T-helper 1 cell treated with Interleukin-12 subunit alpha and Interleukin-12 subunit beta and Interleukin-4 antibody, amounts not matched to agents 30 μg/mL and 1 μg/mL, for 36 hours (primary cell): ENCODE measurements at regions not wholly inside any gene's neighbourhood (a gene's known extent, or its start where the extent isn't known, plus 50 kb on each side); places are given as distances from the start of the nearest gene placed in this dataset.

Experiments used
- H3K27ac Mint-ChIP-seq: one replicate; pipeline ENCODE4 v1.8.0; 2021; ENCODE audit warnings: mild to moderate bottlenecking, mixed read lengths
- H3K27me3 Mint-ChIP-seq: one replicate; pipeline ENCODE4 v1.8.0; 2021; ENCODE audit warnings: low read depth, mixed read lengths
- H3K36me3 Mint-ChIP-seq: one replicate; pipeline ENCODE4 v1.8.0; 2021; ENCODE audit warnings: low read depth, mixed read lengths
- H3K4me1 Mint-ChIP-seq: one replicate; pipeline ENCODE4 v1.8.0; 2021; ENCODE audit warnings: low read depth, mixed read lengths
- H3K4me3 Mint-ChIP-seq: one replicate; pipeline ENCODE4 v1.8.0; 2021; ENCODE audit warnings: mild to moderate bottlenecking, moderate library complexity, mixed read lengths
- H3K9me3 Mint-ChIP-seq: one replicate; pipeline ENCODE4 v1.8.0; 2021; ENCODE audit warnings: mixed read lengths

GRCh38 chr3:29215948-29216347 is 64.9 kb upstream of the RBMS3 start:
- H3K4me1 Mint-ChIP-seq = peaks cover 9% of the 10 kb centered on the region
- H3K36me3 Mint-ChIP-seq = peaks cover 2% of the 10 kb centered on the region
- H3K27ac Mint-ChIP-seq = no peak overlapping the region
- no peak overlapping the region for H3K4me3 Mint-ChIP-seq
- H3K9me3 Mint-ChIP-seq = peaks cover 13% of the 10 kb centered on the region
- H3K27me3 Mint-ChIP-seq = no peaks in the 10 kb centered on the region

- no peaks in the 10 kb centered on the region for H3K27me3 Mint-ChIP-seq
- H3K9me3 Mint-ChIP-seq = no peaks in the 10 kb centered on the region
- peaks cover 1% of the 10 kb centered on the region for H3K36me3 Mint-ChIP-seq
- H3K27ac Mint-ChIP-seq = no peak overlapping the region
- no peak overlapping the region for H3K4me3 Mint-ChIP-seq
- peaks cover 1% of the 10 kb centered on the region for H3K4me1 Mint-ChIP-seq
Measured at GRCh38 chr3:29226706-29227105, 54.2 kb upstream of the RBMS3 start.

GRCh38 chr3:29227307-29227706 is 53.6 kb upstream of the RBMS3 start:
- H3K4me1 Mint-ChIP-seq = peaks cover 1% of the 10 kb centered on the region
- H3K36me3 Mint-ChIP-seq = peaks cover 1% of the 10 kb centered on the region
- H3K4me3 Mint-ChIP-seq = no peak overlapping the region
- no peaks in the 10 kb centered on the region for H3K9me3 Mint-ChIP-seq
- no peak overlapping the region for H3K27ac Mint-ChIP-seq
- no peaks in the 10 kb centered on the region for H3K27me3 Mint-ChIP-seq
